ENCODE measurements at regions not wholly inside any gene's neighbourhood (a gene's known extent, or its start where the extent isn't known, plus 50 kb on each side); places are given as distances from the start of the nearest gene placed in this dataset.

DNA sequence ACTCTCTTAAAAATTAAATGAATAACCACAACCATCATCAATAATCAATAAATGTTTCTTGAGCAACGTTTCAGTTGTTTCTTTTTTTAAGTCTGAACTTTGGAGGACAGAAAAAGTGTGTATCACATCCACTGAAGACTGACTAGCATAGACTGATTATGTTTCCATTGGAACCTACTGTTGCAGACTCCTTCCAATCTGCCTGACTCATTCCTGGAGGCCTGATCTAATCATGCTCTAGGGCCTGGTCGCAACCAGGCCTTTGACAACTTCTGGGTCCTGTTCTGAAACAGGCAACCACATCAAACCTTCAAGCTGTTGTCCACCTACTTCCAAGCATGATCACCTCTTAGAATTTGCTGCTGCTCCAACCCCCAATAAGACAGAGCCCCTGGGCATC lies 109.2 kb upstream of the NUDT7 start:
- TF ChIP-seq, protein P1, sequence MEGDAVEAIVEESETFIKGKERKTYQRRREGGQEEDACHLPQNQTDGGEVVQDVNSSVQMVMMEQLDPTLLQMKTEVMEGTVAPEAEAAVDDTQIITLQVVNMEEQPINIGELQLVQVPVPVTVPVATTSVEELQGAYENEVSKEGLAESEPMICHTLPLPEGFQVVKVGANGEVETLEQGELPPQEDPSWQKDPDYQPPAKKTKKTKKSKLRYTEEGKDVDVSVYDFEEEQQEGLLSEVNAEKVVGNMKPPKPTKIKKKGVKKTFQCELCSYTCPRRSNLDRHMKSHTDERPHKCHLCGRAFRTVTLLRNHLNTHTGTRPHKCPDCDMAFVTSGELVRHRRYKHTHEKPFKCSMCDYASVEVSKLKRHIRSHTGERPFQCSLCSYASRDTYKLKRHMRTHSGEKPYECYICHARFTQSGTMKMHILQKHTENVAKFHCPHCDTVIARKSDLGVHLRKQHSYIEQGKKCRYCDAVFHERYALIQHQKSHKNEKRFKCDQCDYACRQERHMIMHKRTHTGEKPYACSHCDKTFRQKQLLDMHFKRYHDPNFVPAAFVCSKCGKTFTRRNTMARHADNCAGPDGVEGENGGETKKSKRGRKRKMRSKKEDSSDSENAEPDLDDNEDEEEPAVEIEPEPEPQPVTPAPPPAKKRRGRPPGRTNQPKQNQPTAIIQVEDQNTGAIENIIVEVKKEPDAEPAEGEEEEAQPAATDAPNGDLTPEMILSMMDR (IDR thresholded peaks at IDR 0.05), result no peak
- TF ChIP-seq POLR2A (IDR thresholded peaks at IDR 0.05), result no peak
